ENCODE measurements at regions not wholly inside any gene's neighbourhood (a gene's known extent, or its start where the extent isn't known, plus 50 kb on each side); places are given as distances from the start of the nearest gene placed in this dataset.

GRCh38 chr12:24605466-24605865, 343.4 kb downstream of the BCAT1 start:
- Histone ChIP-seq H3K9ac (ENCODE audit: low read depth, low read length) (no peak overlapping the region), H3K27ac (ENCODE audit: low read depth, low read length) (no peak overlapping the region), H3K36me3 (ENCODE audit: control insufficient read depth, insufficient read depth, low read length) (no peaks in the 10 kb centered on the region), H3K4me1 (ENCODE audit: control insufficient read depth, insufficient read depth, low read length) (peaks cover 8% of the 10 kb centered on the region), H3K9me3 (ENCODE audit: control insufficient read depth, insufficient read depth, low read length) (no peaks in the 10 kb centered on the region), H3K4me3 (ENCODE audit: low read depth, low read length) (no peak overlapping the region), H3K27me3 (ENCODE audit: control insufficient read depth, insufficient read depth, low read length) (no peaks in the 10 kb centered on the region)

GRCh38 chr12:24603371-24603770, 345.5 kb downstream of the BCAT1 start:
- H3K9ac ChIP-seq (ENCODE audit: low read depth, low read length) = no peak overlapping the region
- H3K9me3 ChIP-seq (ENCODE audit: control insufficient read depth, insufficient read depth, low read length) = no peaks in the 10 kb centered on the region
- peaks cover 8% of the 10 kb centered on the region for H3K4me1 ChIP-seq (ENCODE audit: control insufficient read depth, insufficient read depth, low read length)
- no peaks in the 10 kb centered on the region for H3K36me3 ChIP-seq (ENCODE audit: control insufficient read depth, insufficient read depth, low read length)
- H3K27me3 ChIP-seq (ENCODE audit: control insufficient read depth, insufficient read depth, low read length) = no peaks in the 10 kb centered on the region
- H3K27ac ChIP-seq (ENCODE audit: low read depth, low read length) = no peak overlapping the region
- no peak overlapping the region for H3K4me3 ChIP-seq (ENCODE audit: low read depth, low read length)

- H3K4me1 ChIP-seq (ENCODE audit: control insufficient read depth, insufficient read depth, low read length) = peaks cover 8% of the 10 kb centered on the region
- H3K4me3 ChIP-seq (ENCODE audit: low read depth, low read length) = no peak overlapping the region
- no peak overlapping the region for H3K27ac ChIP-seq (ENCODE audit: low read depth, low read length)
- H3K27me3 ChIP-seq (ENCODE audit: control insufficient read depth, insufficient read depth, low read length) = no peaks in the 10 kb centered on the region
- no peaks in the 10 kb centered on the region for H3K9me3 ChIP-seq (ENCODE audit: control insufficient read depth, insufficient read depth, low read length)
- no peaks in the 10 kb centered on the region for H3K36me3 ChIP-seq (ENCODE audit: control insufficient read depth, insufficient read depth, low read length)
- no peak overlapping the region for H3K9ac ChIP-seq (ENCODE audit: low read depth, low read length)
Observed at GRCh38 chr12:24600996-24601395, 347.9 kb downstream of the BCAT1 start.

GRCh38 chr12:24600551-24600950, 348.4 kb downstream of the BCAT1 start:
- H3K9ac ChIP-seq (ENCODE audit: low read depth, low read length) = no peak overlapping the region
- no peak overlapping the region for H3K4me3 ChIP-seq (ENCODE audit: low read depth, low read length)
- no peak overlapping the region for H3K27ac ChIP-seq (ENCODE audit: low read depth, low read length)
- no peaks in the 10 kb centered on the region for H3K27me3 ChIP-seq (ENCODE audit: control insufficient read depth, insufficient read depth, low read length)
- H3K36me3 ChIP-seq (ENCODE audit: control insufficient read depth, insufficient read depth, low read length) = no peaks in the 10 kb centered on the region
- no peaks in the 10 kb centered on the region for H3K9me3 ChIP-seq (ENCODE audit: control insufficient read depth, insufficient read depth, low read length)
- H3K4me1 ChIP-seq (ENCODE audit: control insufficient read depth, insufficient read depth, low read length) = peaks cover 8% of the 10 kb centered on the region

GRCh38 chr12:24599736-24600135, 349.2 kb downstream of the BCAT1 start:
- Histone ChIP-seq H3K27me3 (ENCODE audit: control insufficient read depth, insufficient read depth, low read length) (no peaks in the 10 kb centered on the region), H3K9ac (ENCODE audit: low read depth, low read length) (no peak overlapping the region), H3K27ac (ENCODE audit: low read depth, low read length) (no peak overlapping the region), H3K4me1 (ENCODE audit: control insufficient read depth, insufficient read depth, low read length) (peaks cover 8% of the 10 kb centered on the region), H3K36me3 (ENCODE audit: control insufficient read depth, insufficient read depth, low read length) (no peaks in the 10 kb centered on the region), H3K9me3 (ENCODE audit: control insufficient read depth, insufficient read depth, low read length) (no peaks in the 10 kb centered on the region), H3K4me3 (ENCODE audit: low read depth, low read length) (no peak overlapping the region)

GRCh38 chr12:24597580-24597979, 351.3 kb downstream of the BCAT1 start:
- Histone ChIP-seq H3K4me1 (ENCODE audit: control insufficient read depth, insufficient read depth, low read length) (no peaks in the 10 kb centered on the region), H3K36me3 (ENCODE audit: control insufficient read depth, insufficient read depth, low read length) (no peaks in the 10 kb centered on the region)

GRCh38 chr12:24596768-24597388, 352.0 kb downstream of the BCAT1 start:
- Histone ChIP-seq H3K36me3 (ENCODE audit: control insufficient read depth, insufficient read depth, low read length) (no peaks in the 10 kb centered on the region), H3K9me3 (ENCODE audit: control insufficient read depth, insufficient read depth, low read length) (no peaks in the 10 kb centered on the region), H3K4me3 (ENCODE audit: low read depth, low read length) (no peak overlapping the region), H3K4me1 (ENCODE audit: control insufficient read depth, insufficient read depth, low read length) (peaks cover 3% of the 10 kb centered on the region), H3K27me3 (ENCODE audit: control insufficient read depth, insufficient read depth, low read length) (no peaks in the 10 kb centered on the region), H3K27ac (ENCODE audit: low read depth, low read length) (no peak overlapping the region), H3K9ac (ENCODE audit: low read depth, low read length) (no peak overlapping the region)

More at GRCh38 chr12:24597580-24597979, 351.3 kb downstream of the BCAT1 start:
- Histone ChIP-seq H3K27ac (ENCODE audit: low read depth, low read length) (no peak overlapping the region), H3K9me3 (ENCODE audit: control insufficient read depth, insufficient read depth, low read length) (no peaks in the 10 kb centered on the region), H3K9ac (ENCODE audit: low read depth, low read length) (no peak overlapping the region), H3K4me3 (ENCODE audit: low read depth, low read length) (no peak overlapping the region), H3K27me3 (ENCODE audit: control insufficient read depth, insufficient read depth, low read length) (no peaks in the 10 kb centered on the region)

- no peak overlapping the region for H3K4me3 ChIP-seq (ENCODE audit: low read depth, low read length)
Observed at GRCh38 chr12:24595652-24596235, 353.2 kb downstream of the BCAT1 start.

GRCh38 chr12:24591715-24592440, 357.0 kb downstream of the BCAT1 start:
- no peak overlapping the region for H3K27ac ChIP-seq (ENCODE audit: low read depth, low read length)
- no peak overlapping the region for H3K4me3 ChIP-seq (ENCODE audit: low read depth, low read length)
- H3K9ac ChIP-seq (ENCODE audit: low read depth, low read length) = no peak overlapping the region
- peaks cover 16% of the 10 kb centered on the region for H3K4me1 ChIP-seq (ENCODE audit: control insufficient read depth, insufficient read depth, low read length)
- no peaks in the 10 kb centered on the region for H3K9me3 ChIP-seq (ENCODE audit: control insufficient read depth, insufficient read depth, low read length)
- no peaks in the 10 kb centered on the region for H3K36me3 ChIP-seq (ENCODE audit: control insufficient read depth, insufficient read depth, low read length)
- no peaks in the 10 kb centered on the region for H3K27me3 ChIP-seq (ENCODE audit: control insufficient read depth, insufficient read depth, low read length)

More at GRCh38 chr12:24595652-24596235, 353.2 kb downstream of the BCAT1 start:
- Histone ChIP-seq H3K27ac (ENCODE audit: low read depth, low read length) (no peak overlapping the region), H3K36me3 (ENCODE audit: control insufficient read depth, insufficient read depth, low read length) (no peaks in the 10 kb centered on the region), H3K4me1 (ENCODE audit: control insufficient read depth, insufficient read depth, low read length) (peaks cover 14% of the 10 kb centered on the region), H3K27me3 (ENCODE audit: control insufficient read depth, insufficient read depth, low read length) (no peaks in the 10 kb centered on the region), H3K9ac (ENCODE audit: low read depth, low read length) (no peak overlapping the region), H3K9me3 (ENCODE audit: control insufficient read depth, insufficient read depth, low read length) (no peaks in the 10 kb centered on the region)

GRCh38 chr12:24591079-24591626, 357.7 kb downstream of the BCAT1 start:
- peak overlapping the region; percentile 78 for H3K27ac ChIP-seq (ENCODE audit: low read depth, low read length)
- peaks cover 16% of the 10 kb centered on the region for H3K4me1 ChIP-seq (ENCODE audit: control insufficient read depth, insufficient read depth, low read length)
- no peak overlapping the region for H3K9ac ChIP-seq (ENCODE audit: low read depth, low read length)
- no peaks in the 10 kb centered on the region for H3K9me3 ChIP-seq (ENCODE audit: control insufficient read depth, insufficient read depth, low read length)
- H3K36me3 ChIP-seq (ENCODE audit: control insufficient read depth, insufficient read depth, low read length) = no peaks in the 10 kb centered on the region
- H3K4me3 ChIP-seq (ENCODE audit: low read depth, low read length) = no peak overlapping the region
- no peaks in the 10 kb centered on the region for H3K27me3 ChIP-seq (ENCODE audit: control insufficient read depth, insufficient read depth, low read length)

- Histone ChIP-seq H3K27ac (ENCODE audit: low read depth, low read length) (no peak overlapping the region), H3K27me3 (ENCODE audit: control insufficient read depth, insufficient read depth, low read length) (no peaks in the 10 kb centered on the region), H3K9me3 (ENCODE audit: control insufficient read depth, insufficient read depth, low read length) (no peaks in the 10 kb centered on the region), H3K4me3 (ENCODE audit: low read depth, low read length) (no peak overlapping the region), H3K4me1 (ENCODE audit: control insufficient read depth, insufficient read depth, low read length) (peaks cover 8% of the 10 kb centered on the region), H3K36me3 (ENCODE audit: control insufficient read depth, insufficient read depth, low read length) (no peaks in the 10 kb centered on the region), H3K9ac (ENCODE audit: low read depth, low read length) (no peak overlapping the region)
Observed at GRCh38 chr12:24586293-24586692, 362.6 kb downstream of the BCAT1 start.

Measured in HUES48 (cell line).